ENCODE measurements at regions not wholly inside any gene's neighbourhood (a gene's known extent, or its start where the extent isn't known, plus 50 kb on each side); places are given as distances from the start of the nearest gene placed in this dataset.

- no peak for TF ChIP-seq CTCF (conservative IDR thresholded peaks at IDR 0.05)
- no peak for TF ChIP-seq ZFX (IDR thresholded peaks at IDR 0.05)
Measured at GRCh38 chr11:109849051-109849450, 244.1 kb upstream of the ZC3H12C start.

All from C4-2B (cell line).